Posterior cingulate gyrus (tissue), 11 donors: ENCODE measurements at regions not wholly inside any gene's neighbourhood (a gene's known extent, or its start where the extent isn't known, plus 50 kb on each side); places are given as distances from the start of the nearest gene placed in this dataset.
A peak's percentile ranks its signal among the peaks of the same experiment; 100 is the strongest.

Experiments used
- DNase-seq, 10 donors: peaks; one replicate each; pipeline versions ENCODE4 v3.0.0 to v3.0.0-alpha.2; 2020 to 2021; ENCODE audit warnings: mixed read lengths in 3 of 10
- intact Hi-C: fragments of 100-400 bp; cut with DNase I; formaldehyde crosslinking; loops from one replicate; pipeline ENCODE4 v1.15.1; 2023

- no peak for DNase-seq
- intact Hi-C loops, result no loop called here
These were observed 193.3 kb upstream of the CHD6 start for GRCh38 chr20:41811456-41811855.

- DNase-seq, result no peak
- intact Hi-C loops, result no loop called here
These were observed 181.9 kb upstream of the CHD6 start for GRCh38 chr20:41800040-41800439.

GRCh38 chr20:41798930-41799502, 180.8 kb upstream of the CHD6 start:
- intact Hi-C loops, result no loop called here
- DNase-seq, result no peak

GRCh38 chr20:41786158-41786557, 168.0 kb upstream of the CHD6 start:
- intact Hi-C loops, result no loop called here

GRCh38 chr20:41784209-41784958, 166.2 kb upstream of the CHD6 start:
- DNase-seq, result no peak
- intact Hi-C loops, result no loop called here

More at GRCh38 chr20:41786158-41786557, 168.0 kb upstream of the CHD6 start:
- DNase-seq, result no peak

- intact Hi-C loops, result no loop called here
- DNase-seq, result no peak
These were observed 165.4 kb upstream of the CHD6 start for GRCh38 chr20:41783423-41784208.

- no peak for DNase-seq
- intact Hi-C loops, result no loop called here
These were observed 164.7 kb upstream of the CHD6 start for GRCh38 chr20:41782730-41783406.

- intact Hi-C loops, result no loop called here
- no peak for DNase-seq
These were observed 164.1 kb upstream of the CHD6 start for GRCh38 chr20:41782255-41782654.

- intact Hi-C loops, result no loop called here
- no peak for DNase-seq
These were observed 158.2 kb upstream of the CHD6 start for GRCh38 chr20:41776421-41776820.

GRCh38 chr20:41774291-41774690, 156.1 kb upstream of the CHD6 start:
- no peak for DNase-seq
- intact Hi-C loops, result no loop called here

GRCh38 chr20:41770965-41771364, 152.8 kb upstream of the CHD6 start:
- intact Hi-C loops, result no loop called here
- no peak for DNase-seq

GRCh38 chr20:41770427-41770826, 152.2 kb upstream of the CHD6 start:
- intact Hi-C loops, result no loop called here
- DNase-seq, result no peak

- intact Hi-C loops, result no loop called here
- DNase-seq, result no peak
These were observed 151.4 kb upstream of the CHD6 start for GRCh38 chr20:41769592-41770018.

GRCh38 chr20:41750137-41750536, 132.0 kb upstream of the CHD6 start:
- intact Hi-C loops, result no loop called here
- no peak for DNase-seq

GRCh38 chr20:41748756-41749582, 130.8 kb upstream of the CHD6 start:
- DNase-seq, result no peak

GRCh38 chr20:41748051-41748450, 129.9 kb upstream of the CHD6 start:
- intact Hi-C loops, result no loop called here
- no peak for DNase-seq

More at GRCh38 chr20:41748756-41749582, 130.8 kb upstream of the CHD6 start:
- intact Hi-C loops, result no loop called here

- DNase-seq, result no peak
These were observed 129.0 kb upstream of the CHD6 start for GRCh38 chr20:41747226-41747625.

GRCh38 chr20:41746635-41747034, 128.5 kb upstream of the CHD6 start:
- no peak for DNase-seq
- intact Hi-C loops, result no loop called here

More at GRCh38 chr20:41747226-41747625, 129.0 kb upstream of the CHD6 start:
- intact Hi-C loops, result no loop called here

GRCh38 chr20:41738604-41739206, 120.5 kb upstream of the CHD6 start:
- intact Hi-C loops, result loop anchor here (2.0 to 10.0 kb wide), 2 partner anchors 796 to 1448 kb away; no protein-coding TSS in a partner anchor
- DNase-seq, result peak; percentile 51 to 96 (median 72)
